ENCODE measurements at regions not wholly inside any gene's neighbourhood (a gene's known extent, or its start where the extent isn't known, plus 50 kb on each side); places are given as distances from the start of the nearest gene placed in this dataset.

DNA sequence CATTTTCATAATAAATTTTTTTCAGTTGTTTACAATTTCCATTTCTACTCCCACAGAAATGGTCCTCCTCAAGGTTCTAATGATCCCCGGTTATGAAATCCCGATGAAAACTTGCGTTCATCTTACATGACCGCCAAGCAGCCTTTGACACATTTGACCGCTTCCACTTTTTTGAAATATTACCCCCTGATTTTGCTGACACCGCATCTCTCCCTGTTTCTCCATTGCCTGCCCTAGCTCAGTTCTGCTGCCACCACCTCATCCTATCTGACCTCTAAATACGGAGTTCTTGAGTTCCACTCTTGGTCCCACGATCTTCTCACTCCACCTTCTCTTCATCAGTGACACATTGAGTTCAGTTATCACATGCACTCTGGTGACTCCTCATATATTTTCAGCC lies 74.1 kb downstream of the SLC35B3 start:
- Histone ChIP-seq H3K27me3 (ENCODE audit: insufficient read depth, low read length) (peaks cover 35% of the 10 kb centered on the region), H3K79me2 (ENCODE audit: control insufficient read depth, insufficient read depth, low read length, unreplicated experiment) (no peaks in the 10 kb centered on the region), H3K27ac (ENCODE audit: low read depth, low read length) (no peak overlapping the region)

GRCh38 chr6:8352966-8353340 lies 82.4 kb downstream of the SLC35B3 start:
- no peaks in the 10 kb centered on the region for H3K36me3 ChIP-seq (ENCODE audit: insufficient read depth, low read length)
- no peaks in the 10 kb centered on the region for H3K4me1 ChIP-seq (ENCODE audit: control insufficient read depth, insufficient read depth, low read length, unreplicated experiment)
- no peak overlapping the region for H3K4me3 ChIP-seq (ENCODE audit: low read depth, low read length)
- H3K27me3 ChIP-seq (ENCODE audit: insufficient read depth, low read length) = no peaks in the 10 kb centered on the region
- H2AFZ ChIP-seq (ENCODE audit: low read length, unreplicated experiment) = no peak overlapping the region
- H3K79me2 ChIP-seq (ENCODE audit: control insufficient read depth, insufficient read depth, low read length, unreplicated experiment) = no peaks in the 10 kb centered on the region
- H3K27ac ChIP-seq (ENCODE audit: low read depth, low read length) = no peak overlapping the region

More for the DNA sequence above, 74.1 kb downstream of the SLC35B3 start:
- Histone ChIP-seq H3K4me3 (ENCODE audit: low read depth, low read length) (no peak overlapping the region), H3K4me1 (ENCODE audit: control insufficient read depth, insufficient read depth, low read length, unreplicated experiment) (no peaks in the 10 kb centered on the region), H3K36me3 (ENCODE audit: insufficient read depth, low read length) (no peaks in the 10 kb centered on the region), H2AFZ (ENCODE audit: low read length, unreplicated experiment) (no peak overlapping the region)

DNA sequence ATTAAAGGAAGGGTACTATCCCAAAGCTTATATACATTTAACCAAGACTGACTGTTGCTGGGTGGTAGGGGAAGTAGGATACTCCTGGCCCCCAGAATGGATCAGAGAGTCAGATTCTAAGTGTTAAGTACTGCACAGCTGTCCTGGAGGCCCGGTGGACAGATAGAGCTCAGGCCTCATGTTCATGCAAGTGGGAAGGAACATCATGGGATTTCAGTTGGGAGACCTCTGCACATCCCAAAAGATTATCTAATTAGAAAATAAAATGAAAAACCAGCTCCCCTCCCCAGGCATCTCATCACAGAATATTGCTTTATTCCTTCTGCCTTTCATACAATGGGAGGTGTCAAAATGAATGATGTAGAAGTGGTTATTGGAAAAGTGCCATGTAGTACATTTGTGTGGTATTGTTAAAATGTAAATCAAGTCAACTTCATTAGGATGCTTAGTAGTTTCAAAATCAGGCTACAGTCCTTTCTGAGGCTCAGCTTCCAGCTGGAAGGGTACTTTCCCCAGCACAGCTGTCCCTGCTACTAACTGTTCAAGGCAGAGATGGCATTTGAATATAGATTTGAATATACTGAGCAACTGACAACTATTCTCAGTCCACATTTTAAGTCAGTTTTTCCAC lies 82.9 kb downstream of the SLC35B3 start:
- H3K27me3 ChIP-seq (ENCODE audit: insufficient read depth, low read length) = no peaks in the 10 kb centered on the region
- H2AFZ ChIP-seq (ENCODE audit: low read length, unreplicated experiment) = no peak overlapping the region
- H3K4me3 ChIP-seq (ENCODE audit: low read depth, low read length) = no peak overlapping the region
- H3K4me1 ChIP-seq (ENCODE audit: control insufficient read depth, insufficient read depth, low read length, unreplicated experiment) = no peaks in the 10 kb centered on the region
- H3K27ac ChIP-seq (ENCODE audit: low read depth, low read length) = no peak overlapping the region
- no peaks in the 10 kb centered on the region for H3K79me2 ChIP-seq (ENCODE audit: control insufficient read depth, insufficient read depth, low read length, unreplicated experiment)
- no peaks in the 10 kb centered on the region for H3K36me3 ChIP-seq (ENCODE audit: insufficient read depth, low read length)

DNA sequence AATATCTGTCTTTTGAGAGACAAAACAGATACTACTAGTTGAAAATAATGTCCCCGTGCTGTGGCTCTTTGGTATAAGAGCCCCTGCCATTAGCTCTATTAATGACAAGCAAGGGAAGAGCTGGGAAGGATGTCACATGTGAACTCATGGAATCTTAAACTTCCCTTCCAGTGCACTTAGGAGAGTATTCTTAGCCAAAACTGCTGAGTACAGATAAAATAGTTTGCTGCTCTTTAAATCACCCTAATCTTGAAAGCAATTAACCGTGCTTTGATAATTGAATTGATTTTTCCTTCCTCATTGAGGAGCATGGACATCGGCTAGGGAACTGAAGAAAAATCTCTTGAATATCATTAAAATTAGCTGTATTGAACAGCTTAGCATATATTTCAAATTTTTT lies 91.7 kb downstream of the SLC35B3 start:
- H3K79me2 ChIP-seq (ENCODE audit: control insufficient read depth, insufficient read depth, low read length, unreplicated experiment) = no peaks in the 10 kb centered on the region
- no peak overlapping the region for H2AFZ ChIP-seq (ENCODE audit: low read length, unreplicated experiment)
- H3K36me3 ChIP-seq (ENCODE audit: insufficient read depth, low read length) = no peaks in the 10 kb centered on the region
- no peaks in the 10 kb centered on the region for H3K4me1 ChIP-seq (ENCODE audit: control insufficient read depth, insufficient read depth, low read length, unreplicated experiment)
- H3K27ac ChIP-seq (ENCODE audit: low read depth, low read length) = no peak overlapping the region
- H3K27me3 ChIP-seq (ENCODE audit: insufficient read depth, low read length) = no peaks in the 10 kb centered on the region
- H3K4me3 ChIP-seq (ENCODE audit: low read depth, low read length) = no peak overlapping the region

DNA sequence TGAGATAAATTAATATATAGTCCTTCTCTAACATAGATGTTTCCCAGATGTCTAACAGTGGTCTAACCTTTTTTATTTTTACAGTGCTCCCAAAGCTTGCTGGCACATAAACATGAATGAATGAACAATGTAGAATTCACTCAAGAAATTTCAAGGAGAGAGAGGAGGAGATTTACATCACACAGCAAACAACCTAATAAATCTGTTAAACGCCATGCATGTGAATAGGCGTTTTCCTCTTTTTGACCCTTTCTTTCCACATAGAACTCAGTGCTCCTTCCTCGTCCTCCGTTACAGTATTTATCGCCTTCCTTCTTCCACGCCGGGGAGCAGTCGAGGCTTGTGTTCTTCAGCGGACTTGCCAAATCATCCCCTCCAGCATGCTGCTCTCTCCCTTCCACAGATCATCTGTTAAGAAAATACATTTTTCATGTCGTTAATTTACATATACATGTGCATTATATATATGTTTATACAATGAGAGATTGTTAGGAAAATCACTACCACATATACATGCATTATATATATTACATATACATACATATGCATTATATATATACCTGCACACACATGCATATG lies 93.0 kb downstream of the SLC35B3 start:
- no peak overlapping the region for H3K4me3 ChIP-seq (ENCODE audit: low read depth, low read length)
- H2AFZ ChIP-seq (ENCODE audit: low read length, unreplicated experiment) = no peak overlapping the region

DNA sequence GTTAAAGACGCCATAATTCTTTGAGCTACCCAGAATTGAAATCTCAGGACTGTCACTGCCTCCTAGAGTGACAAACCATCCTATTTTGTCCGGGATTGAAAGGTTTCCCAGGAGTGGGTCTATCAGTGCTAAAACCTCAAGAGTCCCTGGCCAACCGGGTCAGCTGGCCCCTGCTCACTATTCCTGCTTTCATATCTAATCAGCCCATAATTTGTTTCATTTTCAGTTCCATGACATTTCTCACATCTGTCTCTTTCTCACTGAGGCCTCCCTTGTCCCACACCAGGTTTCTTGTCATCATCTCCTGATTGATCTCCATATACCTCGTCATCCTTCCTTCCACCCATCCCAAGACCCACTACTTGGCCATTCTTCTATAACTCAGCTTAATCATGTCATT lies 98.2 kb downstream of the SLC35B3 start:
- Histone ChIP-seq H2AFZ (ENCODE audit: low read length, unreplicated experiment) (no peak overlapping the region), H3K4me1 (ENCODE audit: control insufficient read depth, insufficient read depth, low read length, unreplicated experiment) (no peaks in the 10 kb centered on the region), H3K27me3 (ENCODE audit: insufficient read depth, low read length) (no peaks in the 10 kb centered on the region), H3K4me3 (ENCODE audit: low read depth, low read length) (no peak overlapping the region), H3K27ac (ENCODE audit: low read depth, low read length) (no peak overlapping the region), H3K36me3 (ENCODE audit: insufficient read depth, low read length) (no peaks in the 10 kb centered on the region), H3K79me2 (ENCODE audit: control insufficient read depth, insufficient read depth, low read length, unreplicated experiment) (no peaks in the 10 kb centered on the region)

More for the DNA sequence above, 93.0 kb downstream of the SLC35B3 start:
- Histone ChIP-seq H3K4me1 (ENCODE audit: control insufficient read depth, insufficient read depth, low read length, unreplicated experiment) (no peaks in the 10 kb centered on the region), H3K79me2 (ENCODE audit: control insufficient read depth, insufficient read depth, low read length, unreplicated experiment) (no peaks in the 10 kb centered on the region), H3K36me3 (ENCODE audit: insufficient read depth, low read length) (no peaks in the 10 kb centered on the region), H3K27ac (ENCODE audit: low read depth, low read length) (no peak overlapping the region), H3K27me3 (ENCODE audit: insufficient read depth, low read length) (no peaks in the 10 kb centered on the region)

DNA sequence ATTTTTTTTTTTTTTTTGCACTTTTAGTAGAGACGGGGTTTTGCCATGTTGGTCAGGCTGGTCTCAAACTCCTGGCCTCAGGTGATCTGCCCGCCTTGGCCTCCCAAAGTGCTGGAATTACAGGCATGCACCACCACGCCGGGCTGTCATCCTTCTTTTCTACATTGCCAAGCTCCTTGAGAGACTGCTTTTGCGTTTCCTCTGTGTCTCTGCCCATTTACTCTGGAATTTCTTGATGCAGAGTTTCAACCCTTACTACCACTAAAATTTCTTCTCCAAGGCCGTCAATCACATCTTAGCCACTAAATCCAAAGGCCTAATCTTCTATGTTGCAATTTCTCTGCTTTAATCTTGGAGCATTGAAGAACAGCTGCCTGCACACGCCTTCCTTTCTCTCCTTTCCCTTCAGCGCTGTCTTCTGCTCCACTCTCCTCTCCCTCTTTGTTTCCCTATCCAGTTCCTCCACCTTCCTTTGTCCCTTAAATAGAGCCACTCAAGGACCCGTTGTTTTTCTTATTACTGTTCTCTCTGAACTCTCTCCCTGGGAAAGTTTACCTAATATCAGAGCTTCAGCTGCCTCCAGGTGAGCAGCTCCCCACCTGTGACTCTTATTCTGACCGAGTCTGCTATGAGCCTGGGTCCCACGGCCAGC lies 98.8 kb downstream of the SLC35B3 start:
- no peaks in the 10 kb centered on the region for H3K4me1 ChIP-seq (ENCODE audit: control insufficient read depth, insufficient read depth, low read length, unreplicated experiment)
- no peaks in the 10 kb centered on the region for H3K27me3 ChIP-seq (ENCODE audit: insufficient read depth, low read length)
- H3K36me3 ChIP-seq (ENCODE audit: insufficient read depth, low read length) = no peaks in the 10 kb centered on the region
- H3K79me2 ChIP-seq (ENCODE audit: control insufficient read depth, insufficient read depth, low read length, unreplicated experiment) = no peaks in the 10 kb centered on the region
- H3K27ac ChIP-seq (ENCODE audit: low read depth, low read length) = no peak overlapping the region
- no peak overlapping the region for H3K4me3 ChIP-seq (ENCODE audit: low read depth, low read length)
- no peak overlapping the region for H2AFZ ChIP-seq (ENCODE audit: low read length, unreplicated experiment)

DNA sequence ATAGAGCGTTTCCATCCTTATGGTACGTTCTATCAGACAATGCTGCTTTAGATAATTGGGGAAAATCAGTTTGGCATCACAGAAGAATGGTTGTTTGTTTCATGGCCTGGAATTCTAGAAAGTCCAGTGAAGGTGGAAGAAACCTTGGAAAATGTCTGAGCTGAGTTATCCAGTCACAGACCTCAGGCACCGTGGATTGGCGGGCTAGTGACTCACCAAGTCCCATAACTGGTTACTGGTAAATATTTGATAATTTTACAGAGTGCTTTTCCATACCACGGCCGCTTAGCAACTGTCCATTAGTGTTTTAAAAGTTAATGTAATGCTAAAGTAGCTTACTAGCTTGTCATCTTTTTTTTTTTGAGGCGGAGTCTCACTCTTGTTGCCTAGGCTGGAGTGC lies 99.4 kb downstream of the SLC35B3 start:
- no peak overlapping the region for H3K27ac ChIP-seq (ENCODE audit: low read depth, low read length)
- no peak overlapping the region for H2AFZ ChIP-seq (ENCODE audit: low read length, unreplicated experiment)
- no peaks in the 10 kb centered on the region for H3K36me3 ChIP-seq (ENCODE audit: insufficient read depth, low read length)
- H3K79me2 ChIP-seq (ENCODE audit: control insufficient read depth, insufficient read depth, low read length, unreplicated experiment) = no peaks in the 10 kb centered on the region
- H3K4me1 ChIP-seq (ENCODE audit: control insufficient read depth, insufficient read depth, low read length, unreplicated experiment) = no peaks in the 10 kb centered on the region
- H3K4me3 ChIP-seq (ENCODE audit: low read depth, low read length) = no peak overlapping the region
- no peaks in the 10 kb centered on the region for H3K27me3 ChIP-seq (ENCODE audit: insufficient read depth, low read length)

GRCh38 chr6:8335381-8335780 lies 100.0 kb downstream of the SLC35B3 start:
- Histone ChIP-seq H3K4me1 (ENCODE audit: control insufficient read depth, insufficient read depth, low read length, unreplicated experiment) (no peaks in the 10 kb centered on the region), H3K79me2 (ENCODE audit: control insufficient read depth, insufficient read depth, low read length, unreplicated experiment) (no peaks in the 10 kb centered on the region), H3K36me3 (ENCODE audit: insufficient read depth, low read length) (no peaks in the 10 kb centered on the region), H3K4me3 (ENCODE audit: low read depth, low read length) (no peak overlapping the region), H3K27me3 (ENCODE audit: insufficient read depth, low read length) (no peaks in the 10 kb centered on the region), H2AFZ (ENCODE audit: low read length, unreplicated experiment) (no peak overlapping the region), H3K27ac (ENCODE audit: low read depth, low read length) (no peak overlapping the region)

DNA sequence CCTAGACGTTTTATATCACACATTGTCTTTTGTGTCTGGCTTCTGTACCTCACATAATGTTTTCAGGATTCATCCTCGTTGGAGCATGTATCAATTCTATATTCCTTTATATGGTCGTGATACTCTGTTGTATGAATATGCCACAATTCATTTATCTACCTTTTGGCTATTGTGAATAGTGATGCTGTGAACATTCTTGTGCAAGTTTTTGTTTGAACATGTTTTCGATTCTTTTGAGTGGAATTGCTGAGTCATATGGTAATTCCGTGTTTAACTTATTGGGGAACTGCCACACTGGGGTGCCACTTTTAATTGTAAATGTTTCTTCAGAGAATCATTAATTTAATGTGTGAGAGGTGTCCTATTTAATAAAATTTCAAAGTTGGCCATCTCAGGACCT lies 101.2 kb downstream of the SLC35B3 start:
- Histone ChIP-seq H3K4me3 (ENCODE audit: low read depth, low read length) (no peak overlapping the region), H3K79me2 (ENCODE audit: control insufficient read depth, insufficient read depth, low read length, unreplicated experiment) (no peaks in the 10 kb centered on the region), H3K36me3 (ENCODE audit: insufficient read depth, low read length) (no peaks in the 10 kb centered on the region), H3K27me3 (ENCODE audit: insufficient read depth, low read length) (no peaks in the 10 kb centered on the region), H3K4me1 (ENCODE audit: control insufficient read depth, insufficient read depth, low read length, unreplicated experiment) (no peaks in the 10 kb centered on the region), H2AFZ (ENCODE audit: low read length, unreplicated experiment) (no peak overlapping the region), H3K27ac (ENCODE audit: low read depth, low read length) (no peak overlapping the region)

GRCh38 chr6:8329562-8329961 lies 105.8 kb downstream of the SLC35B3 start:
- Histone ChIP-seq H3K27ac (ENCODE audit: low read depth, low read length) (no peak overlapping the region), H3K36me3 (ENCODE audit: insufficient read depth, low read length) (no peaks in the 10 kb centered on the region), H3K4me3 (ENCODE audit: low read depth, low read length) (no peak overlapping the region), H3K27me3 (ENCODE audit: insufficient read depth, low read length) (no peaks in the 10 kb centered on the region), H3K79me2 (ENCODE audit: control insufficient read depth, insufficient read depth, low read length, unreplicated experiment) (no peaks in the 10 kb centered on the region), H3K4me1 (ENCODE audit: control insufficient read depth, insufficient read depth, low read length, unreplicated experiment) (no peaks in the 10 kb centered on the region), H2AFZ (ENCODE audit: low read length, unreplicated experiment) (no peak overlapping the region)
